DOHH2 (cell line): ENCODE measurements at regions not wholly inside any gene's neighbourhood (a gene's known extent, or its start where the extent isn't known, plus 50 kb on each side); places are given as distances from the start of the nearest gene placed in this dataset.

Experiments
- EZH2phosphoT487 ChIP-seq: fragments of 200-600 bp; sonication (generic); IDR thresholded peaks from 2 replicates; pipeline ENCODE4 v1.6.1; 2017; ENCODE audit warnings: borderline replicate concordance, mild to moderate bottlenecking, antibody characterized with exemption, low read length, moderate library complexity, mixed read lengths
- TF ChIP-seq, protein P1 (sequence below): fragments of 200-600 bp; sonication (generic); IDR thresholded peaks from one replicate; pipeline ENCODE4 v1.5.1; 2014; ENCODE audit warnings: antibody characterized with exemption, mild to moderate bottlenecking, low read depth, low read length; ENCODE audit not compliant: poor library complexity, severe bottlenecking

DNA sequence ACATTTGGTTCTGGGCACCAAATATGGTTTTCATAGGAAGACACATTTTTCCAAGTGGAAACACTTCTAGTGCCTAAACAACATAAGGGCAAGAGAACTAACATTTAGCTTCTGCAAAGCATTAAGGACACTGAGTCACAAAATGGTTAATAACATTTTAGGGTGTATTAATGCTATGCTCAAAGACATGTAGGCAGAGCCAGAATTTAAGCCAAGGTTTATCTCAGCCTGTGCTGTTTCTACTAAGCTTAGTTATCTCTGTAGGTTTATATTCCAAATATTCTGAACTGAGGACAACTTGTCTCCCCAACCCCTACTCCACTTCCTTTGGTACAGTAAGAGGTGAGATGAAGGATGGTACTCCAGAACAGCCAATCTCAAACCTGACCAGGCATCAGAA lies 54.1 kb upstream of the AKAP13 start:
- TF ChIP-seq, protein P1, sequence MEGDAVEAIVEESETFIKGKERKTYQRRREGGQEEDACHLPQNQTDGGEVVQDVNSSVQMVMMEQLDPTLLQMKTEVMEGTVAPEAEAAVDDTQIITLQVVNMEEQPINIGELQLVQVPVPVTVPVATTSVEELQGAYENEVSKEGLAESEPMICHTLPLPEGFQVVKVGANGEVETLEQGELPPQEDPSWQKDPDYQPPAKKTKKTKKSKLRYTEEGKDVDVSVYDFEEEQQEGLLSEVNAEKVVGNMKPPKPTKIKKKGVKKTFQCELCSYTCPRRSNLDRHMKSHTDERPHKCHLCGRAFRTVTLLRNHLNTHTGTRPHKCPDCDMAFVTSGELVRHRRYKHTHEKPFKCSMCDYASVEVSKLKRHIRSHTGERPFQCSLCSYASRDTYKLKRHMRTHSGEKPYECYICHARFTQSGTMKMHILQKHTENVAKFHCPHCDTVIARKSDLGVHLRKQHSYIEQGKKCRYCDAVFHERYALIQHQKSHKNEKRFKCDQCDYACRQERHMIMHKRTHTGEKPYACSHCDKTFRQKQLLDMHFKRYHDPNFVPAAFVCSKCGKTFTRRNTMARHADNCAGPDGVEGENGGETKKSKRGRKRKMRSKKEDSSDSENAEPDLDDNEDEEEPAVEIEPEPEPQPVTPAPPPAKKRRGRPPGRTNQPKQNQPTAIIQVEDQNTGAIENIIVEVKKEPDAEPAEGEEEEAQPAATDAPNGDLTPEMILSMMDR: no peak
- TF ChIP-seq EZH2phosphoT487: no peak
